ENCODE measurements at regions not wholly inside any gene's neighbourhood (a gene's known extent, or its start where the extent isn't known, plus 50 kb on each side); places are given as distances from the start of the nearest gene placed in this dataset.

DNA sequence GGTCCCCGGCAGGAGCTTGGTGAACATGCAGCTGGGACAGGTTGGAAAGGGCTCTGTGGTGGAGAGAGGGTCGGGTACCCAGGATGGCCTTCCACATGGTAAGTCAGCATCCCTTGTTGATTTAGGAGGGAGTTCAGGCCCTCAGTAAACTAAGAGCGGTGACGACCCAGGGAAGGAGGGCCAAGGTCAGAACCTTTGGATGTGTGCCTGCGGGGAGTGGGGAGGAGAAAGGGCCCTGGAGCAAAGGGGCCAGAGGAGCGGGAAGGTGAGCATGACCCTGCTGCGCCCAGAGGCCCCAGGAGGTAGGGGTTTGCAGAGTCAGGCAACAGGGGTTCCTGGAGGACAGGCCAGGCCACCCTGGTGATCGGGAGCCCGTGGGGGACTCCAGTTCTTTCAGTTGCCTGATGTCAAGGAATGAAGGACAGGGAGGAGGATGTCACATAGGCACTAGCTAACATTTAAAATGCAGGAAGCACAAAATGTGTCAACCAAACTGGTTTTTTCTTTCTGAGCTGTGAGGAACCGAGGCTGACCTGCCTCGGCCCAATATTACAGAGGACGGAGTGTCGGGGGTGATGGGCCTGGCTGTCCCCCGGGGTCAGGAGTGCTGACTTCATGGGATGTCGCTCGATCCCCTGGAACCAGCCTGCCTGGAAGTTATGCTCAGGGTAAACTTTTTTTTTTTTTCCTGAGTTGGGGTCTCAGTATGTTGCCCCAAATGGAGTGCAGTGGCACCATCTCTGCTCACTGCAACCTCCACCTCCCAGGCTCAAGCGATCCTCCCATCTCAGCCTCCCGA, 117.4 kb upstream of the SLC45A1 start (continued):
- TF ChIP-seq, protein P1, sequence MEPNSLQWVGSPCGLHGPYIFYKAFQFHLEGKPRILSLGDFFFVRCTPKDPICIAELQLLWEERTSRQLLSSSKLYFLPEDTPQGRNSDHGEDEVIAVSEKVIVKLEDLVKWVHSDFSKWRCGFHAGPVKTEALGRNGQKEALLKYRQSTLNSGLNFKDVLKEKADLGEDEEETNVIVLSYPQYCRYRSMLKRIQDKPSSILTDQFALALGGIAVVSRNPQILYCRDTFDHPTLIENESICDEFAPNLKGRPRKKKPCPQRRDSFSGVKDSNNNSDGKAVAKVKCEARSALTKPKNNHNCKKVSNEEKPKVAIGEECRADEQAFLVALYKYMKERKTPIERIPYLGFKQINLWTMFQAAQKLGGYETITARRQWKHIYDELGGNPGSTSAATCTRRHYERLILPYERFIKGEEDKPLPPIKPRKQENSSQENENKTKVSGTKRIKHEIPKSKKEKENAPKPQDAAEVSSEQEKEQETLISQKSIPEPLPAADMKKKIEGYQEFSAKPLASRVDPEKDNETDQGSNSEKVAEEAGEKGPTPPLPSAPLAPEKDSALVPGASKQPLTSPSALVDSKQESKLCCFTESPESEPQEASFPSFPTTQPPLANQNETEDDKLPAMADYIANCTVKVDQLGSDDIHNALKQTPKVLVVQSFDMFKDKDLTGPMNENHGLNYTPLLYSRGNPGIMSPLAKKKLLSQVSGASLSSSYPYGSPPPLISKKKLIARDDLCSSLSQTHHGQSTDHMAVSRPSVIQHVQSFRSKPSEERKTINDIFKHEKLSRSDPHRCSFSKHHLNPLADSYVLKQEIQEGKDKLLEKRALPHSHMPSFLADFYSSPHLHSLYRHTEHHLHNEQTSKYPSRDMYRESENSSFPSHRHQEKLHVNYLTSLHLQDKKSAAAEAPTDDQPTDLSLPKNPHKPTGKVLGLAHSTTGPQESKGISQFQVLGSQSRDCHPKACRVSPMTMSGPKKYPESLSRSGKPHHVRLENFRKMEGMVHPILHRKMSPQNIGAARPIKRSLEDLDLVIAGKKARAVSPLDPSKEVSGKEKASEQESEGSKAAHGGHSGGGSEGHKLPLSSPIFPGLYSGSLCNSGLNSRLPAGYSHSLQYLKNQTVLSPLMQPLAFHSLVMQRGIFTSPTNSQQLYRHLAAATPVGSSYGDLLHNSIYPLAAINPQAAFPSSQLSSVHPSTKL (CRISPR knock-in tag; IDR thresholded peaks at IDR 0.05): peak; percentile 95
- TF ChIP-seq PHF8 (CRISPR knock-in tag; IDR thresholded peaks at IDR 0.05): no peak
- TF ChIP-seq, protein P2, sequence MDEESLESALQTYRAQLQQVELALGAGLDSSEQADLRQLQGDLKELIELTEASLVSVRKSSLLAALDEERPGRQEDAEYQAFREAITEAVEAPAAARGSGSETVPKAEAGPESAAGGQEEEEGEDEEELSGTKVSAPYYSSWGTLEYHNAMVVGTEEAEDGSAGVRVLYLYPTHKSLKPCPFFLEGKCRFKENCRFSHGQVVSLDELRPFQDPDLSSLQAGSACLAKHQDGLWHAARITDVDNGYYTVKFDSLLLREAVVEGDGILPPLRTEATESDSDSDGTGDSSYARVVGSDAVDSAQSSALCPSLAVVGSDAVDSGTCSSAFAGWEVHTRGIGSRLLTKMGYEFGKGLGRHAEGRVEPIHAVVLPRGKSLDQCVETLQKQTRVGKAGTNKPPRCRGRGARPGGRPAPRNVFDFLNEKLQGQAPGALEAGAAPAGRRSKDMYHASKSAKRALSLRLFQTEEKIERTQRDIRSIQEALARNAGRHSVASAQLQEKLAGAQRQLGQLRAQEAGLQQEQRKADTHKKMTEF (CRISPR knock-in tag; IDR thresholded peaks at IDR 0.05): peak; percentile 84
- no peak for TF ChIP-seq HOXA9 (CRISPR knock-in tag; IDR thresholded peaks at IDR 0.05; ENCODE audit: borderline replicate concordance)
- no peak for TF ChIP-seq POLR2A (IDR thresholded peaks at IDR 0.05; ENCODE audit: insufficient read depth in 1 of 2, low read depth in 2 of 2, low read length in 2 of 2)
- TF ChIP-seq ZNF264 (CRISPR knock-in tag; IDR thresholded peaks at IDR 0.05): no peak
- no peak for TF ChIP-seq NBN (conservative IDR thresholded peaks at IDR 0.05)
- 0 out of 2 replicates have a peak, but pooled peaks have one; percentile 32 for TF ChIP-seq ZNF644 (CRISPR knock-in tag; IDR thresholded peaks at IDR 0.05; ENCODE audit: low read depth)
- TF ChIP-seq, protein P3, sequence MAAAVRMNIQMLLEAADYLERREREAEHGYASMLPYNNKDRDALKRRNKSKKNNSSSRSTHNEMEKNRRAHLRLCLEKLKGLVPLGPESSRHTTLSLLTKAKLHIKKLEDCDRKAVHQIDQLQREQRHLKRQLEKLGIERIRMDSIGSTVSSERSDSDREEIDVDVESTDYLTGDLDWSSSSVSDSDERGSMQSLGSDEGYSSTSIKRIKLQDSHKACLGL (CRISPR knock-in tag; IDR thresholded peaks at IDR 0.05): no peak
- TF ChIP-seq MZF1 (CRISPR knock-in tag; IDR thresholded peaks at IDR 0.05; ENCODE audit: borderline replicate concordance): no peak
- no peak for TF ChIP-seq HNRNPH1 (optimal IDR thresholded peaks at IDR 0.05; ENCODE audit: low read depth, low read length)
- TF ChIP-seq ZFP62 (CRISPR knock-in tag; IDR thresholded peaks at IDR 0.05): no peak
- TF ChIP-seq, protein P4, sequence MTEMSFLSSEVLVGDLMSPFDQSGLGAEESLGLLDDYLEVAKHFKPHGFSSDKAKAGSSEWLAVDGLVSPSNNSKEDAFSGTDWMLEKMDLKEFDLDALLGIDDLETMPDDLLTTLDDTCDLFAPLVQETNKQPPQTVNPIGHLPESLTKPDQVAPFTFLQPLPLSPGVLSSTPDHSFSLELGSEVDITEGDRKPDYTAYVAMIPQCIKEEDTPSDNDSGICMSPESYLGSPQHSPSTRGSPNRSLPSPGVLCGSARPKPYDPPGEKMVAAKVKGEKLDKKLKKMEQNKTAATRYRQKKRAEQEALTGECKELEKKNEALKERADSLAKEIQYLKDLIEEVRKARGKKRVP (CRISPR knock-in tag; IDR thresholded peaks at IDR 0.05): peak in 1 of 2 experiments; percentile 58; a peak in 1 of 4 replicates
- peak; percentile 55 for TF ChIP-seq PHF21A (CRISPR knock-in tag; IDR thresholded peaks at IDR 0.05)
- TF ChIP-seq ZSCAN20 (CRISPR knock-in tag; IDR thresholded peaks at IDR 0.05; ENCODE audit: borderline replicate concordance): no peak
- TF ChIP-seq HDAC1 (CRISPR knock-in tag; IDR thresholded peaks at IDR 0.05): peak; percentile 87
- no peak for TF ChIP-seq IRX3 (CRISPR knock-in tag; IDR thresholded peaks at IDR 0.05; ENCODE audit: borderline replicate concordance, low read depth)
- peak; percentile 83 for TF ChIP-seq PPARG (CRISPR knock-in tag; conservative IDR thresholded peaks at IDR 0.05)
- TF ChIP-seq ZNF510 (CRISPR knock-in tag; IDR thresholded peaks at IDR 0.05; ENCODE audit: low read depth): no peak
- TF ChIP-seq KLF16 (CRISPR knock-in tag; IDR thresholded peaks at IDR 0.05): peak in 1 of 2 experiments; percentile 60; a peak in 2 of 4 replicates
- TF ChIP-seq SIN3A (IDR thresholded peaks at IDR 0.05; ENCODE audit: borderline replicate concordance, low read depth, low read length): no peak
- TF ChIP-seq, protein P5, sequence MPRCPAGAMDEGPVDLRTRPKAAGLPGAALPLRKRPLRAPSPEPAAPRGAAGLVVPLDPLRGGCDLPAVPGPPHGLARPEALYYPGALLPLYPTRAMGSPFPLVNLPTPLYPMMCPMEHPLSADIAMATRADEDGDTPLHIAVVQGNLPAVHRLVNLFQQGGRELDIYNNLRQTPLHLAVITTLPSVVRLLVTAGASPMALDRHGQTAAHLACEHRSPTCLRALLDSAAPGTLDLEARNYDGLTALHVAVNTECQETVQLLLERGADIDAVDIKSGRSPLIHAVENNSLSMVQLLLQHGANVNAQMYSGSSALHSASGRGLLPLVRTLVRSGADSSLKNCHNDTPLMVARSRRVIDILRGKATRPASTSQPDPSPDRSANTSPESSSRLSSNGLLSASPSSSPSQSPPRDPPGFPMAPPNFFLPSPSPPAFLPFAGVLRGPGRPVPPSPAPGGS (CRISPR knock-in tag; IDR thresholded peaks at IDR 0.05): 0 out of 2 replicates have a peak, but pooled peaks have one; percentile 24
